HEK293T (cell line): ENCODE measurements at regions not wholly inside any gene's neighbourhood (a gene's known extent, or its start where the extent isn't known, plus 50 kb on each side); places are given as distances from the start of the nearest gene placed in this dataset.

Source experiments
- CTCF ChIA-PET: fragments of 350-600 bp; formaldehyde crosslinking; extraction: SDS; loops from one replicate; lab custom pipeline; 2021; ENCODE audit warnings: antibody characterized with exemption, inconsistent platforms; lab: Yijun Ruan, JAX
- POLR2A ChIA-PET: fragments of 350-600 bp; formaldehyde crosslinking; extraction: SDS; loops from one replicate; lab custom pipeline; 2020; ENCODE audit warnings: antibody characterized with exemption, inconsistent platforms; lab: Yijun Ruan, JAX
- DNase-seq: peaks from one replicate; pipeline ENCODE4 v3.0.0; 2012; ENCODE audit warnings: mixed read lengths; ENCODE audit errors: extremely low spot score
- ARNT ChIP-seq: fragments of 450-650 bp; IDR thresholded peaks from 2 replicates; pipeline ENCODE4 v1.6.1; 2017; ENCODE audit warnings: mild to moderate bottlenecking
- BHLHE40 ChIP-seq: fragments of 450-650 bp; IDR thresholded peaks from 2 replicates; pipeline ENCODE4 v1.6.1; 2016; ENCODE audit warnings: mild to moderate bottlenecking, moderate library complexity, borderline replicate concordance
- CTBP1 ChIP-seq: fragments of 450-650 bp; IDR thresholded peaks from 2 replicates; pipeline ENCODE4 v1.6.1; 2016; ENCODE audit warnings: borderline replicate concordance
- ELF4 ChIP-seq: fragments of 450-650 bp; IDR thresholded peaks from 2 replicates; pipeline ENCODE4 v1.6.1; 2017; ENCODE audit warnings: antibody characterized with exemption
- FOXA1 ChIP-seq: fragments of 450-650 bp; IDR thresholded peaks from 2 replicates; pipeline ENCODE4 v1.6.1; 2016; ENCODE audit warnings: mild to moderate bottlenecking
- FOXK2 ChIP-seq: fragments of 450-650 bp; IDR thresholded peaks from 2 replicates; pipeline ENCODE4 v1.6.1; 2016; ENCODE audit warnings: mild to moderate bottlenecking
- FOXM1 ChIP-seq: fragments of 450-650 bp; IDR thresholded peaks from 2 replicates; pipeline ENCODE4 v1.6.1; 2017; ENCODE audit warnings: mild to moderate bottlenecking, borderline replicate concordance
- HDGF ChIP-seq: fragments of 450-650 bp; IDR thresholded peaks from 2 replicates; pipeline ENCODE4 v1.6.1; 2017; ENCODE audit warnings: antibody characterized with exemption, borderline replicate concordance
- L3MBTL2 ChIP-seq: fragments of 450-650 bp; conservative IDR thresholded peaks from 2 replicates; pipeline ENCODE4 v1.6.1; 2016; ENCODE audit warnings: mild to moderate bottlenecking
- LEF1 ChIP-seq: fragments of 450-650 bp; IDR thresholded peaks from 2 replicates; pipeline ENCODE4 v1.6.1; 2017; ENCODE audit warnings: mild to moderate bottlenecking, borderline replicate concordance
- NFRKB ChIP-seq: fragments of 450-650 bp; IDR thresholded peaks from 2 replicates; pipeline ENCODE4 v1.6.1; 2016; ENCODE audit warnings: mild to moderate bottlenecking, moderate library complexity
- SP1 ChIP-seq: fragments of 450-650 bp; IDR thresholded peaks from 2 replicates; pipeline ENCODE4 v1.6.1; 2017
- SUZ12 ChIP-seq: fragments of 450-650 bp; IDR thresholded peaks from 2 replicates; pipeline ENCODE4 v1.6.1; 2016; ENCODE audit warnings: mild to moderate bottlenecking
- TARDBP ChIP-seq: fragments of 450-650 bp; IDR thresholded peaks from 2 replicates; pipeline ENCODE4 v1.6.1; 2016
- ZNF384 ChIP-seq: fragments of 450-650 bp; IDR thresholded peaks from 2 replicates; pipeline ENCODE4 v1.6.1; 2016
- TF ChIP-seq, protein P1 (sequence below): fragments of 450-650 bp; IDR thresholded peaks from 2 replicates; pipeline ENCODE4 v1.6.1; 2016

DNA sequence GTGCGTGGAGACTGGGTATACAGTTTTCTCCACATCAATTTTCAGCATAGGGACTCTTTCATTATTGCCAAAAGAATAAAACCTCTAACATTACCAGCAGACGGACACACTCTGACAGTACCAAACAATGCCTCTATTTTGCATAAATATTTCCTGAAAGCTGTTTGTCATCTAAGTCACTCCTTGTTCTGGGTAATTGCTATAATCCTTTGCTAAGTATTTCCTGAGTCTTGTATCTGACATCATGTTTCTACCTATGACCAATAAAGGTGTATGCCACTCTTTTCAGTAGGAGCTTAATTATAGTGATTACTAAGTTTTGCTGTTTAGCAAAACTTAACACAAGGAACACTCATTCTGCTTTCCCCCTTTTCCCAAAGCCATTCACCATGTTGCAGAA lies 886.5 kb downstream of the SLITRK6 start:
- no peak for TF ChIP-seq FOXM1
- no peak for TF ChIP-seq ZNF384
- TF ChIP-seq SUZ12, result no peak
- TF ChIP-seq CTBP1, result no peak
- no peak for TF ChIP-seq L3MBTL2
- no peak for TF ChIP-seq FOXK2
- no peak for TF ChIP-seq SP1
- TF ChIP-seq ELF4, result no peak
- TF ChIP-seq ARNT, result no peak
- no peak for TF ChIP-seq FOXA1
- no peak for TF ChIP-seq NFRKB
- TF ChIP-seq, protein P1, sequence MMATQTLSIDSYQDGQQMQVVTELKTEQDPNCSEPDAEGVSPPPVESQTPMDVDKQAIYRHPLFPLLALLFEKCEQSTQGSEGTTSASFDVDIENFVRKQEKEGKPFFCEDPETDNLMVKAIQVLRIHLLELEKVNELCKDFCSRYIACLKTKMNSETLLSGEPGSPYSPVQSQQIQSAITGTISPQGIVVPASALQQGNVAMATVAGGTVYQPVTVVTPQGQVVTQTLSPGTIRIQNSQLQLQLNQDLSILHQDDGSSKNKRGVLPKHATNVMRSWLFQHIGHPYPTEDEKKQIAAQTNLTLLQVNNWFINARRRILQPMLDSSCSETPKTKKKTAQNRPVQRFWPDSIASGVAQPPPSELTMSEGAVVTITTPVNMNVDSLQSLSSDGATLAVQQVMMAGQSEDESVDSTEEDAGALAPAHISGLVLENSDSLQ, result no peak
- no peak for TF ChIP-seq BHLHE40
- no peak for TF ChIP-seq HDGF
- TF ChIP-seq TARDBP, result no peak
- no peak for TF ChIP-seq LEF1
- CTCF ChIA-PET, result no interaction called here
- no peak for DNase-seq
- POLR2A ChIA-PET, result no interaction called here

DNA sequence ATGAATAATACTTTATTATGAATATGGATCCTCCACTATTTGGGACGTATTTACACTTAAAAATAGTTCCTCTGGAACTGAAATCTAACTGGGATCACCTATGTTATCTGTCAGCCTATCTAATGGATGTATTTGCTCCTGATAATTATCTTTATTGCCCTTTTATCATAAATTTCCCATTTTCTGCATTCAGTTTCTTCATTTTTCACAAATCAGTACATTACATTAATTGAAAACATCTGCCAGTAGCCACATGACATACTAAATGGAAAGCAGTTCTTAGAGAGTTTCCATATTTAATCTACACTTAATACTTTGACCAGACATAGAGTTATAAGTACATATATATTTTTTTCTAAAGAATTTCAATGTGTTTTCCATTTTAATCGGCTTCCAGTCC lies 888.8 kb downstream of the SLITRK6 start:
- DNase-seq, result no peak
- ChIA-PET CTCF (no interaction called here), POLR2A (no interaction called here)
- no peak for TF ChIP-seq NFRKB
- no peak for TF ChIP-seq TARDBP
- TF ChIP-seq ZNF384, result no peak
- TF ChIP-seq, protein P1, result no peak
- TF ChIP-seq SP1, result no peak
- no peak for TF ChIP-seq SUZ12
- TF ChIP-seq ARNT, result no peak
- no peak for TF ChIP-seq FOXA1
- TF ChIP-seq CTBP1, result no peak

DNA sequence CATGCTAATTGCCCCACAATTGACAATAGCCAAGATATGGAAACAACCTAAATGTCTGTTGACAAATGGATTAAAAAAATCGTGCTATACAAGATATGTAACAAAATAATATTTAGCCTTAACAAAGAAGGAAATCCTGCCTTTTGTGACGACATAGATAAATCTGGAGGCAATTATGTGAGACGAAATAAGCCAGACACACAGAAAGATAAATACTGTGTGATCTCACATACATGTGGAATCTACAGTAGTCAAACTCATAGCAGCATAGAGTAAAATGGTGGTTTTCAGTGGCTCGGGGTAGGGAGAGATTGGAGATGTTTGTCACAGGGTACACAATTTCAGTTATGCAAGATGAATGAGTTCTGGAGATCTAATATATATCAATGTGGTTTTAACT lies 895.8 kb downstream of the SLITRK6 start:
- CTCF ChIA-PET, result no interaction called here
- no peak for DNase-seq
- TF ChIP-seq BHLHE40, result no peak
- POLR2A ChIA-PET, result no interaction called here

DNA sequence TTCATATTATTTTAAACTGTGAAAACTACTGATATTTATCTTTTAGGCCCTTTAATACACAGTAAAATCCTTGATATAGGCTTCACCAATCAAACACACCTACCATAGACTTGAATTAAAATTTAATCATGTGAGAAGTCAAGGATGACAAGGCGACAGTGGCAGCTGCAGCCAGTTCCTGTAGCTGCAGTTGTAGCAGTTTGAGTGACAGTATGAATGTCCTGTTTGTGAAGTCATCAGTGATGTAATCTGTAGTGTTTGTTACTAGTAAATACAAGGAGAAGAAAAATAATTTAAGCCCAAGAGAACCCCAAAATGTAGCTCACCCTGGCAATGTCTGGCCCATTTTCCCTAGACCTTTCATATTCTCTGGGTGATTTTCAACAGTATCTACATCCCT lies 897.0 kb downstream of the SLITRK6 start:
- TF ChIP-seq LEF1, result no peak
- TF ChIP-seq, protein P1, result peak; percentile 51; the same call in 1 of the 2 replicates
- CTCF ChIA-PET, result no interaction called here
- POLR2A ChIA-PET, result no interaction called here
- no peak for DNase-seq

DNA sequence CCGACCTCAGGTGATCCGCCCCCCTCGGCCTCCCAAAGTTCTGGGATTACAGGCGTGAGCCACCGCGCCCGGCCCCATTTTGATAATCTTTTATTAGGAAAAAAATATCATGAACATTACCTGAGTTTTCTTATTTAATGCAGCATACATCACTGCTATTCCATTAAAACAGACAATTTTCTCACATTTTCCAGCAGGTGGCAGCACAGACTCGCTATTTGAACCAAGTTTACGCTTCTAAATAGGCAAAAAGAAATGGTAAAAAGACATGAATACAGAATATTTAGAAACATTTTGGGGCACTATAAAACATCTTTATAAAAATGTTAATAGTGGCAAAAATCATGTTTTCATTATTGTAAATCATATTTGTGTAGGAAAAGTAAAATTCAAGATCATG lies 903.1 kb downstream of the SLITRK6 start:
- no peak for TF ChIP-seq SP1
- TF ChIP-seq, protein P1, result no peak
- TF ChIP-seq L3MBTL2, result no peak
- no peak for TF ChIP-seq CTBP1
- TF ChIP-seq FOXK2, result no peak
- TF ChIP-seq FOXA1, result no peak
- TF ChIP-seq BHLHE40, result no peak
- no peak for TF ChIP-seq FOXM1
- no peak for TF ChIP-seq ZNF384
- no peak for TF ChIP-seq HDGF
- ChIA-PET POLR2A (no interaction called here), CTCF (interaction anchor here (0.7 to 1.1 kb wide), 3 partner anchors 10 to 916 kb away, joined by 3 to 5 read pairs (median 4); no protein-coding TSS in a partner anchor)
- peak; percentile 50 for DNase-seq

DNA sequence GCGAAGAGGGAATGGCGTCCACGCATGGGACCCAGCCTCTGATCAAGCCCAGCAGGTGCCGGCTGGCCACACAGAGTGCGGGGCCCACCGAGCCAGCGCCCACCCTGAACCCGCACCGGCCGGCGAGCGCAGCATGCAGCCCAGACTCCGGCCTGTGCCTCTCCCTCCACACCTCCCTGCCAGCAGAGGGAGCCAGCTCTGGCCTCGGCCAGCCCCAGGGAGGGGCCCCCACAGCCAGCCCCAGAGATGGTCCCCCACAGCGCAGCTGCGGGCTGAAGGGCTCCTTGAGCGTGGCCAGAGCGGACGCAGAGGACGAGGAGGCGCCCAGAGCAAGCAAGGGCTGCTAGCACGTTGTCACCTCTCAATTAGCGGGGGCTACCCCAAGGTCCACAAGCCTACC lies 904.5 kb downstream of the SLITRK6 start:
- no peak for TF ChIP-seq ZNF384
- CTCF ChIA-PET, result interaction anchor here (1.0 kb wide), 1 partner anchor 22 kb away, joined by 3 read pairs; no protein-coding TSS in a partner anchor
- no peak for DNase-seq
- POLR2A ChIA-PET, result no interaction called here

DNA sequence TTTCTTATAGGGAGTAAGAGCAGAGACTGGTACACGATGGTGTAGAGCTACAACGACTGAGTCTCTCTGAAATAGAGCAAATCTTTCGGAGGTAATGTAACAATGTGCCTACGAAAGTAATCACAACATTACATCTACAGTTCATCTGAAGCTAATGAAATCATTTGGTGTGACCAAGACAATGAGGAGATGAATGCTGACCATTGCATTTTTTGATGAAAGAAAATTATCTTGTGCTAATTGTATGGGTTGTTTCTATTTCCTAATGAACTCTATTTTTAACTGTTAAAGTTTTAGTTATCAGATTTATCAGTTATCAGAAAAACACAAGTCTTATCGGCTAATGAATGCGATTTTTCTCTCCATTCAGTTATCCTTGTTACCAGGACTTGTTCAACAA lies 913.4 kb downstream of the SLITRK6 start:
- DNase-seq, result no peak
- ChIA-PET POLR2A (no interaction called here), CTCF (no interaction called here)
- no peak for TF ChIP-seq SP1
- TF ChIP-seq NFRKB, result no peak
- no peak for TF ChIP-seq LEF1
- TF ChIP-seq BHLHE40, result no peak
- TF ChIP-seq SUZ12, result no peak
- TF ChIP-seq CTBP1, result no peak
- TF ChIP-seq ARNT, result no peak
- TF ChIP-seq HDGF, result no peak
- no peak for TF ChIP-seq FOXK2
- TF ChIP-seq, protein P1, result no peak
- no peak for TF ChIP-seq FOXA1
- TF ChIP-seq FOXM1, result no peak
- TF ChIP-seq TARDBP, result no peak
- TF ChIP-seq ELF4, result no peak
- TF ChIP-seq L3MBTL2, result no peak
- no peak for TF ChIP-seq ZNF384
